K562 (cell line): ENCODE measurements at regions not wholly inside any gene's neighbourhood (a gene's known extent, or its start where the extent isn't known, plus 50 kb on each side); places are given as distances from the start of the nearest gene placed in this dataset.
"Not testable (repeated sequence)": the region's sequence is repeated elsewhere in the genome, so short reads cannot be mapped to it uniquely, and the experiment has no call there.

ENCODE experiments used
- ATAC-seq: fragments of 200-7000 bp; cut with Tn5 transposase; 3 replicates; pipeline ENCODE4 v1.9.1; 2020; ENCODE audit warnings: moderate library complexity
- BruUV-seq: library from RNA; stranded (reverse); fragments of 400-500 nt; replicated peaks from 2 replicates; lab custom pipeline; 2021; lab: Mats Ljungman, UMichigan
- CTCF ChIA-PET: fragments of 300-600 bp; formaldehyde crosslinking; extraction: SDS; loops from one replicate; lab custom pipeline; 2021; ENCODE audit warnings: low intra/inter-chr PET ratio; lab: Yijun Ruan, JAX
- POLR2A ChIA-PET: fragments of 300-600, 350-650 bp; sonication (Branson Sonifier 250); formaldehyde crosslinking; extraction: SDS; loops from one replicate; lab custom pipeline; 2021; ENCODE audit warnings: antibody characterized with exemption, inconsistent platforms; lab: Yijun Ruan, JAX
- DNase-seq, 4 experiments: peaks; one replicate each; pipeline versions ENCODE4 v3.0.0 to v3.0.0-alpha.2; 2011 to 2018; ENCODE audit warnings: low spot score in 3 of 4, mixed read lengths in 3 of 4; ENCODE audit errors: extremely low read depth in 1 of 4
- FAIRE-seq: peaks from 2 replicates; lab custom pipeline; 2011; peaks lifted over from hg19 to GRCh38; lab: Jason Lieb, UNC
- H2AFZ ChIP-seq: 2 replicates; pipeline ENCODE4 v1.6.0; 2011; ENCODE audit warnings: low read depth, low read length, control low read depth, inconsistent platforms
- H3K27ac ChIP-seq: fragments of 200-600 bp; 3 replicates; pipeline ENCODE4 v1.8.0; 2011; ENCODE audit warnings: low read depth, mild to moderate bottlenecking, control low read depth, inconsistent platforms, low read length, moderate library complexity, mixed read lengths; ENCODE audit errors: extremely low read depth
- H3K27me3 ChIP-seq, 2 experiments: fragments of 300-600 bp in 1 of 2; 2 replicates in 1 of 2; 3 replicates in 1 of 2; pipeline versions ENCODE4 v1.6.0 to v1.8.0; 2011; ENCODE audit warnings: inconsistent platforms in 2 of 2, low read length in 2 of 2, mild to moderate bottlenecking in 1 of 2, mixed read lengths in 1 of 2, moderate library complexity in 1 of 2; ENCODE audit not compliant: control insufficient read depth in 2 of 2, insufficient read depth in 2 of 2
- H3K36me3 ChIP-seq: fragments of 300-600 bp; 3 replicates; pipeline ENCODE4 v1.8.0; 2011; ENCODE audit warnings: mild to moderate bottlenecking, low read length, inconsistent platforms; ENCODE audit not compliant: control insufficient read depth, insufficient read depth
- H3K4me1 ChIP-seq, 2 experiments: fragments of 200-600 bp in 1 of 2; replicated peaks in 1 of 2; 2 replicates in 1 of 2; 3 replicates in 1 of 2; pipeline versions ENCODE4 v1.5.1 to v1.8.0; 2011; ENCODE audit warnings: inconsistent platforms in 2 of 2, low read length in 2 of 2, mild to moderate bottlenecking in 1 of 2, mixed read lengths in 1 of 2, moderate library complexity in 1 of 2; ENCODE audit not compliant: control insufficient read depth in 2 of 2, insufficient read depth in 2 of 2
- H3K4me2 ChIP-seq: 2 replicates; pipeline ENCODE4 v1.6.1; 2011; ENCODE audit warnings: low read length, control low read depth, inconsistent platforms, mixed read lengths; ENCODE audit not compliant: insufficient read depth
- H3K4me3 ChIP-seq: fragments of 200-600 bp; sonication (generic), shearing (Covaris generic); 2 replicates; pipeline ENCODE4 v1.5.1; 2016; ENCODE audit warnings: control low read depth, inconsistent platforms
- H3K79me2 ChIP-seq: fragments of 200-600 bp; 3 replicates; pipeline ENCODE4 v1.8.0; 2011; ENCODE audit warnings: low read length, inconsistent platforms; ENCODE audit not compliant: control insufficient read depth, insufficient read depth
- H3K9ac ChIP-seq, 2 experiments: 2 replicates each; pipeline versions ENCODE4 v1.6.0 to v1.6.1; 2011; ENCODE audit warnings: low read depth in 2 of 2, low read length in 2 of 2, control low read depth in 1 of 2, inconsistent platforms in 1 of 2, mild to moderate bottlenecking in 1 of 2, mixed read lengths in 1 of 2; ENCODE audit not compliant: insufficient read depth in 1 of 2
- H3K9me1 ChIP-seq: one replicate; pipeline ENCODE4 v1.6.0; 2011; ENCODE audit warnings: inconsistent platforms, mild to moderate bottlenecking, low read length, moderate library complexity; ENCODE audit not compliant: control insufficient read depth, insufficient read depth
- H3K9me3 ChIP-seq: replicated peaks from 2 replicates; pipeline ENCODE4 v1.5.1; 2011; ENCODE audit warnings: low read depth, low read length, inconsistent platforms; ENCODE audit not compliant: control insufficient read depth, insufficient read depth
- H4K20me1 ChIP-seq: replicated peaks from 2 replicates; pipeline ENCODE4 v1.6.1; 2011; ENCODE audit warnings: low read length, inconsistent platforms, mixed read lengths; ENCODE audit not compliant: control insufficient read depth, insufficient read depth
- CBFA2T3 ChIP-seq: fragments of 450-650 bp; IDR thresholded peaks from 2 replicates; pipeline ENCODE4 v1.6.1; 2017
- ERF ChIP-seq: fragments of 450-650 bp; formaldehyde crosslinking; IDR thresholded peaks from 2 replicates; pipeline ENCODE4 v1.4.0; 2020; ENCODE audit warnings: mild to moderate bottlenecking, mixed read lengths
- MXI1 ChIP-seq: IDR thresholded peaks from 2 replicates; pipeline ENCODE4 v1.6.1; 2011; ENCODE audit warnings: low read depth, mild to moderate bottlenecking, improper control_type of control experiment, low read length
- PRPF4 ChIP-seq: fragments of 200-400 bp; formaldehyde crosslinking; IDR thresholded peaks from one replicate; pipeline ENCODE4 v1.6.1; 2017; ENCODE audit warnings: low read length, low read depth, mild to moderate bottlenecking; ENCODE audit not compliant: insufficient read depth, poor library complexity, severe bottlenecking
- SREBF1 ChIP-seq: fragments of 150-350 bp; IDR thresholded peaks from 2 replicates; pipeline ENCODE4 v1.6.1; 2014; ENCODE audit warnings: antibody characterized with exemption, low read depth, low read length, borderline replicate concordance
- STAT5A ChIP-seq: IDR thresholded peaks from 2 replicates; pipeline ENCODE4 v1.6.1; 2012; ENCODE audit warnings: low read length, inconsistent platforms, borderline replicate concordance
- ZNF23 ChIP-seq: fragments of 250-450 bp; sonication (Bioruptor Pico); IDR thresholded peaks from 2 replicates; pipeline ENCODE4 v1.4.0; 2020; ENCODE audit warnings: mild to moderate bottlenecking
- WGBS: fragments of 100-300 bp; shearing (Covaris generic); methylation state at CpG from one replicate; pipeline ENCODE4 v1.1.6; 2016; ENCODE audit warnings: low coverage, mixed read lengths; ENCODE audit not compliant: insufficient coverage; ENCODE audit errors: missing lambda C conversion rate; 5-methylcytosine and 5-hydroxymethylcytosine counted together
- in situ Hi-C: fragments of 300-500 bp; cut with MboI; formaldehyde crosslinking; loops from 4 replicates; pipeline ENCODE4 v1.15.0; 2018; ENCODE audit warnings: inconsistent platforms, mixed read lengths
- intact Hi-C: fragments of 100-400 bp; cut with micrococcal nuclease; formaldehyde crosslinking; loops from 2 replicates; pipeline ENCODE4 v1.14.2; 2022
- TF ChIP-seq, protein P1 (sequence below): sonication (generic); formaldehyde crosslinking; IDR thresholded peaks from 2 replicates; pipeline ENCODE4 v1.8.0; 2023; ENCODE audit warnings: mild to moderate bottlenecking, missing genetic modification reagents

DNA sequence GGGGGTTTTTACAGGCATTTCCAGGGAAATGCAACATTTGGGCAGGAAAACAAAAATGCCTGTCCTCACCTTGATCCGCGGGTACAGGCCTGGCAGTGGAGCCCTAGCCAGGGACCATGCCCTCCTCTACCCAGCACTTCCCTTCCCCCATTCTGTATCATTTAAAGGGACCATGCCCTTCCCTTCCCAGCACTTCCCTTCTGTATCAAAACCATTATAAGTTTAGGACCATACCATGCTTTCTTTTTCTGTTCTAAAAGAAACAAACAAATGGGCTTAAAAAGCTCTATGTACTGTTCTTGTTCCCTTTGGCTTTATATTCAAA lies 166.9 kb upstream of the ZNF608 start:
- ChIA-PET POLR2A (no interaction called here), CTCF (no interaction called here)
- no peaks in the 10 kb centered on the region for H3K9me3 ChIP-seq
- H3K9me1 ChIP-seq = no peaks in the 10 kb centered on the region
- ATAC-seq = no peak
- no peak for TF ChIP-seq SREBF1
- TF ChIP-seq, protein P1, sequence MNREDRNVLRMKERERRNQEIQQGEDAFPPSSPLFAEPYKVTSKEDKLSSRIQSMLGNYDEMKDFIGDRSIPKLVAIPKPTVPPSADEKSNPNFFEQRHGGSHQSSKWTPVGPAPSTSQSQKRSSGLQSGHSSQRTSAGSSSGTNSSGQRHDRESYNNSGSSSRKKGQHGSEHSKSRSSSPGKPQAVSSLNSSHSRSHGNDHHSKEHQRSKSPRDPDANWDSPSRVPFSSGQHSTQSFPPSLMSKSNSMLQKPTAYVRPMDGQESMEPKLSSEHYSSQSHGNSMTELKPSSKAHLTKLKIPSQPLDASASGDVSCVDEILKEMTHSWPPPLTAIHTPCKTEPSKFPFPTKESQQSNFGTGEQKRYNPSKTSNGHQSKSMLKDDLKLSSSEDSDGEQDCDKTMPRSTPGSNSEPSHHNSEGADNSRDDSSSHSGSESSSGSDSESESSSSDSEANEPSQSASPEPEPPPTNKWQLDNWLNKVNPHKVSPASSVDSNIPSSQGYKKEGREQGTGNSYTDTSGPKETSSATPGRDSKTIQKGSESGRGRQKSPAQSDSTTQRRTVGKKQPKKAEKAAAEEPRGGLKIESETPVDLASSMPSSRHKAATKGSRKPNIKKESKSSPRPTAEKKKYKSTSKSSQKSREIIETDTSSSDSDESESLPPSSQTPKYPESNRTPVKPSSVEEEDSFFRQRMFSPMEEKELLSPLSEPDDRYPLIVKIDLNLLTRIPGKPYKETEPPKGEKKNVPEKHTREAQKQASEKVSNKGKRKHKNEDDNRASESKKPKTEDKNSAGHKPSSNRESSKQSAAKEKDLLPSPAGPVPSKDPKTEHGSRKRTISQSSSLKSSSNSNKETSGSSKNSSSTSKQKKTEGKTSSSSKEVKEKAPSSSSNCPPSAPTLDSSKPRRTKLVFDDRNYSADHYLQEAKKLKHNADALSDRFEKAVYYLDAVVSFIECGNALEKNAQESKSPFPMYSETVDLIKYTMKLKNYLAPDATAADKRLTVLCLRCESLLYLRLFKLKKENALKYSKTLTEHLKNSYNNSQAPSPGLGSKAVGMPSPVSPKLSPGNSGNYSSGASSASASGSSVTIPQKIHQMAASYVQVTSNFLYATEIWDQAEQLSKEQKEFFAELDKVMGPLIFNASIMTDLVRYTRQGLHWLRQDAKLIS (CRISPR knock-in tag) = no peak
- no peak for TF ChIP-seq ERF (CRISPR knock-in tag)
- no peak for TF ChIP-seq STAT5A
- no peak for TF ChIP-seq PRPF4
- no peak for TF ChIP-seq ZNF23 (CRISPR knock-in tag)
- no peak for TF ChIP-seq MXI1
- TF ChIP-seq CBFA2T3 = no peak
- no peak for FAIRE-seq
- BruUV-seq = no TSS peak
- no peaks in the 10 kb centered on the region for H3K36me3 ChIP-seq
- no peak for DNase-seq
- no peaks in the 10 kb centered on the region for H3K4me1 ChIP-seq
- H3K4me3 ChIP-seq = no peak overlapping the region
- 42% methylated on average over 2 of the region's 2 CpGs for WGBS
- H3K27me3 ChIP-seq = no peaks in the 10 kb centered on the region
- no peak overlapping the region for H2AFZ ChIP-seq
- H3K4me2 ChIP-seq = no peak overlapping the region
- intact Hi-C loops = no loop called here
- no peaks in the 10 kb centered on the region for H4K20me1 ChIP-seq
- H3K9ac ChIP-seq = no peak overlapping the region
- in situ Hi-C loops = no loop called here
- no peaks in the 10 kb centered on the region for H3K79me2 ChIP-seq
- H3K27ac ChIP-seq = no peak overlapping the region

DNA sequence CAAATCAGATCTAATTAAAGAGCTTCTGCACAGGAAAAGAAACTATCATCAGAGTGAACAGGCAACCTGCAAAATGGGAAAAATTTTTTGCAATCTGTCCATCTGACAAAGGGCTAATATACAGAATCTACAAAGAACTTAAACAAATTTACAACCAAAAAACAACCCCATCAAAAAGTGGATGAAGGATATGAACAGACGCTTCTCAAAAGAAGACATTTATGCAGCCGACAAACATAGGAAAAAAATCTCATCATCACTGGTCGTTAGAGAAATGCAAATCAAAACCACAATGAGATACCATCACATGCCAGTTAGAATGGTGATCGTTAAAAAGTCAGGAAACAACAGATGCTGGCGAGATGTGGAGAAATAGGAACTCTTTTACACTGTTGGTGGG lies 169.9 kb upstream of the ZNF608 start:
- in situ Hi-C loops, H2AFZ ChIP-seq, POLR2A ChIA-PET: not testable (repeated sequence)

More for the DNA sequence above, 169.9 kb upstream of the ZNF608 start:
- H3K4me2 ChIP-seq, H3K4me1 ChIP-seq, FAIRE-seq, H3K79me2 ChIP-seq, ATAC-seq, H3K9me3 ChIP-seq, H3K27ac ChIP-seq, DNase-seq, BruUV-seq, CTCF ChIA-PET, H3K9ac ChIP-seq, intact Hi-C loops, H4K20me1 ChIP-seq, H3K27me3 ChIP-seq, H3K4me3 ChIP-seq, H3K9me1 ChIP-seq, H3K36me3 ChIP-seq: not testable (repeated sequence)
- 7% methylated on average over 5 of the region's 5 CpGs for WGBS
